Neural progenitor cell (in vitro differentiated cells): ENCODE measurements at regions not wholly inside any gene's neighbourhood (a gene's known extent, or its start where the extent isn't known, plus 50 kb on each side); places are given as distances from the start of the nearest gene placed in this dataset.

Experiments used
- CTCF ChIP-seq: fragments of 200-600 bp; sonication (generic); IDR thresholded peaks from 2 replicates; pipeline ENCODE4 v1.5.1; 2017; ENCODE audit warnings: antibody characterized with exemption, mild to moderate bottlenecking
- EZH2 ChIP-seq: fragments of 200-600 bp; sonication (generic); IDR thresholded peaks from 2 replicates; pipeline ENCODE4 v1.6.1; 2017; ENCODE audit warnings: antibody characterized with exemption, mild to moderate bottlenecking, moderate library complexity
- EZH2phosphoT487 ChIP-seq: fragments of 200-600 bp; sonication (generic); IDR thresholded peaks from 2 replicates; pipeline ENCODE4 v1.6.1; 2017; ENCODE audit warnings: antibody characterized with exemption

- TF ChIP-seq CTCF (no peak), EZH2 (no peak), EZH2phosphoT487 (no peak)
Observed at GRCh38 chr3:184461219-184461618, 81.4 kb downstream of the CHRD start.
